ENCODE measurements at regions not wholly inside any gene's neighbourhood (a gene's known extent, or its start where the extent isn't known, plus 50 kb on each side); places are given as distances from the start of the nearest gene placed in this dataset.
A peak's percentile ranks its signal among the peaks of the same experiment; 100 is the strongest.
"Not testable (repeated sequence)": the region's sequence is repeated elsewhere in the genome, so short reads cannot be mapped to it uniquely, and the experiment has no call there.

GRCh38 chr7:69311489-69311888 is 286.8 kb upstream of the AUTS2 start:
- DNase-seq = no peak

- DNase-seq = not testable (repeated sequence)
Measured at GRCh38 chr7:69313852-69314251, 284.4 kb upstream of the AUTS2 start.

DNA sequence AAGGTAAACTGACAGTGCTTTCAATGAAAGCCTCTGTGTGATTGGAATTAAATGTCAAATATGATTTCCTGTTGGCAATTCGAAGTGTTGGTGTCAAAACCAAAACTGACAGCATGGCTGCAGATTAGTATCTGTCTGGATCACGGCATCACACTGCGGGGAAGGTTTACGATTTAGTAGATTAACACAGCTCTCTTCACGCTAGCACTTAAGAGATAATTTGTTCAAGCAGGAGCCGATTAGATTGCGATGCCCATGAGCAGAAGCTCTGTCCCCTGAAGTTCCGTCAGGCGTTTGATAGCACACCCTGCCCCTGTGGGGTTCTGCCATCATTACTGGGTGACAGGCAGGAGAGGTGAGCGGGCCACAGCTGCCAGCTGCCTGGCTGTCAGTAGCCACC is 279.5 kb upstream of the AUTS2 start:
- no peak for DNase-seq

- DNase-seq = no peak
Measured at GRCh38 chr7:69328516-69328915, 269.8 kb upstream of the AUTS2 start.

GRCh38 chr7:69334701-69335100 is 263.6 kb upstream of the AUTS2 start:
- no peak for DNase-seq

DNA sequence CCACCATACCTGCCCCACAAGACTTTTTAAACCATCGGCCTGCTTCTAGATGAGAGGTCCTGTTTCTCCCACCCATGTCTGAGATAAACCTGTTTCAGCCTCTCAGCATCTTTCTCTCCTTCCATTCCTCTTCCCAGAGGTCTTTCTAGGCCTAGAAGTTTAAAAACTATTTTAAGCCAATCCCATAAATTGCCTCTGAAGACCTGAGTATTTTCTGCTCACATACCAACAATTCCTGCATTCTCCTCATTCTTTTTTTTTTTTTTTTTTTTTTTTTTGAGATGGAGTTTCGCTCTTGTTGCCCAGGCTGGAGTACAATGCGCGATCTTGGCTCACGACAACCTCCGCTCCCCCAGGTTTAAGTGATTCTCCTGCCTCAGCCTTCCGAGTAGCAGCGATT is 262.9 kb upstream of the AUTS2 start:
- DNase-seq = no peak

- DNase-seq = no peak
Measured at GRCh38 chr7:69336976-69337375, 261.3 kb upstream of the AUTS2 start.

GRCh38 chr7:69338144-69338543 is 260.1 kb upstream of the AUTS2 start:
- no peak for DNase-seq

DNA sequence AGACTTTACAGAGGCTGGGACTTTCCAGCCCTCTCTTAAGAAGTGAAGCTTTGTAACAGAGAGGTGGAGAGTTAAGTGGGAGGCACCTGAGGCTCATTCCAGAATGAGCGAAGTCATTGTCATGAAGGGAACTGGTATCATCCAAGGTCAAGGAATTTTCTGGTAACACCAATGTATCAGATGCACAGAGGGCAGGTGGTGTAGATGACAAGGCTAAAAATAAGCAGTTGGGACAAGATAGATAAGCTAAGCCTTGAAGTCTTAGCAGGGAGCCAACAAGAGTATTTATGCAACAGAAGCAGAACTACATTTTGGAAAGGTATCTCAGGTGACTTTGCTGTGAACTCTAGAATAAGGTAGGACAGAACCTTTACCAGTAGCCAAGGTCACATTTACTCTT is 257.0 kb upstream of the AUTS2 start:
- no peak for DNase-seq

DNA sequence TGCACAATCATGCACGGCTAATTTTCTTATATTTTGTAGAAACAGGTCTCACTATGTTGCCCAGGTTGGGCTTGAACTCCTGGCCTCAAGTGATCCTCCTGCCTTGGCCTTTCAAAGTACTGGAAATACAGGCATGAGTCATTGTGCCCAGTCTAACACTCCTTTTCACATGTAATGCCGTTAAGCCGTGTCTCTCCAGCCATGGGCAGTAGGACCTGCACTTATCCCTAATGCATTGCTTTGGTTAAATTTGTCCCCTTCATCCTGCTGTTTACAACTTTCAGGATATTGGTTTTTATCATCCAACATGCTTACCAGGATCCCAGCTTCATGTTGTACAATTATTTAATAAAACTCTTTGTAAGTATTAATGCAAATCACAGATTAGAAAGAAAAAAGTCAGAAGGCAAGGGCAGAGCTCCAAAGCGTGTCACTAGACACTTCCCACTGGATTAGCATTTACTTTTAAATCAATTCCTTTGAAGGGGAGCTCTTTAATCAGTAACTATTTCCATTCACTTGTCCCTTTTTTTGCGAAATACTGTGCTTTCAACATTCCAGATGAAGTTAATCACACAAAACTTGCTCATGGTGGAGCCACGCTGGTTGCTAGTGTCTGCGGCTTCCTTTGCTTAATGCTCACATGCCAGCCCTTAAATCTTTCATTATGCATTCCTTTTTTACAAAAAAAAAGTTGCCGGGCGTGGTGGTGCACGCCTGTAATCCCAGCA is 256.0 kb upstream of the AUTS2 start:
- no peak for DNase-seq

DNA sequence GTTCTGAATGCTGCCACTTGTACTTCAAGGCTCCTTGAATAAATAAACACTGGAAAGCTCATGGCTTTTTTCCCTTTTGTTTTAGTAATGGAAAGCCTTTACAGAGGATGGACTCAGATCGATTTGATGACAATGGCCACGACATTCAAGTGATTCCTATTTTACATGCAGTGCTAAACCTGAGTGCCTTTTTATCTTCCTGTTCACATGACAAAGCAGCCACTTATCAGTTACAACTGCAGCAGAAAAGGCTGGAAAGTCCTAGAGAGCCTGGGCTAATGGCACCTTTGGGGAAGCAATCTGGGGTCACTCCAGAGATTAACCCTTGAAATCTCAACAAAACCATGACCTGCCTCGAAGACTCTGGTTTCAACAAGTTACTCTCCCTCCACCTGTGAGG is 249.0 kb upstream of the AUTS2 start:
- DNase-seq = peak; percentile 100

DNA sequence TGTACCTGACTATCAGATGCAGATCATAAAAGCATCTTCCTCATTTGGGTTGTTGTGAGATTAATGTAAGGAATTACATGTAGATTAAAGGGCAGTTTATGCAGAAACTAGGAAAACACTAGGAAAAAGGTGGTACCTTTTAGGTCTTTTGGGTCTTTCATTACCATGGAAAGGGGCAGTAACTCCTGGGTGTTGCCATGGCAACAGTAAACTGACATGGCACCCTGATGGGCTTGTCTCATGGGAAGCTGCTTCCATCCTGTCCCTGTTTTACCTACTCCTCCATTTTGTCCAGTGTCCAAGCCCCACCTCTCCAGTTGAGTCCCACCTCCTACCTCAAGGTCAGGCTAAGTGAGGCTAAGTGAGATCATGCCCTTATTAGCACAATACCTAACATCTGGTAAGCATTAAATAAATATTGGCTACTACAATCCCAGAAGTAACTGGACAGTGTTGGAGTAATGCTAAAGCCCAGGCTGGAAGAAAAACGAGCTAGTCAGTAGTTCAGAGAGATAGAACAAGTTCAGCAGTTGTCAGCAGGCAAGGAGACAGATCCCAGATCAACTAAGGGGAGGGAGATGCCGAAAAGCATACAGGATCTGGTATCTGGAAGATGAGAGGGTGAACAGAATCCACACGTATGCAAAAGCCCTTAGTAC is 240.0 kb upstream of the AUTS2 start:
- no peak for DNase-seq

- DNase-seq = no peak
Measured at GRCh38 chr7:69359003-69359700, 239.1 kb upstream of the AUTS2 start.

- no peak for DNase-seq
Measured at GRCh38 chr7:69360913-69361312, 237.4 kb upstream of the AUTS2 start.

DNA sequence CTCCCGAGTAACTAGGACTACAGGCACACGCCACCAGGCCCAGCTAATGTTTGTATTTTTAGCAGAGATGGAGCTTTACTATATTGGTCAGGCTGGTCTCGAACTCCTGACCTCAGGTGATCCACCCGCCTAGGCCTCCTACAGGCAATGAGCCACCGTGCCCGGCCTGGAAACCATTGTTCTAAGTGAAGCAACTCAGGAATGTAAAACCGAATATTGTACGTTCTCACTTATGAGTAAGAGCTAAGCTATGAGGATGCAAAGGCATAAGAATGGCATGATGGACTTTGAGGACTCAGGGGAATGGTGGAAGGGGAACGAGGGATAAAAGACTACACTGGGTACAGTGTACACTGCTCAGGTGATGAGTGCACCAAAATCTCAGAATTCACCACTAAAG is 235.1 kb upstream of the AUTS2 start:
- DNase-seq = no peak

DNA sequence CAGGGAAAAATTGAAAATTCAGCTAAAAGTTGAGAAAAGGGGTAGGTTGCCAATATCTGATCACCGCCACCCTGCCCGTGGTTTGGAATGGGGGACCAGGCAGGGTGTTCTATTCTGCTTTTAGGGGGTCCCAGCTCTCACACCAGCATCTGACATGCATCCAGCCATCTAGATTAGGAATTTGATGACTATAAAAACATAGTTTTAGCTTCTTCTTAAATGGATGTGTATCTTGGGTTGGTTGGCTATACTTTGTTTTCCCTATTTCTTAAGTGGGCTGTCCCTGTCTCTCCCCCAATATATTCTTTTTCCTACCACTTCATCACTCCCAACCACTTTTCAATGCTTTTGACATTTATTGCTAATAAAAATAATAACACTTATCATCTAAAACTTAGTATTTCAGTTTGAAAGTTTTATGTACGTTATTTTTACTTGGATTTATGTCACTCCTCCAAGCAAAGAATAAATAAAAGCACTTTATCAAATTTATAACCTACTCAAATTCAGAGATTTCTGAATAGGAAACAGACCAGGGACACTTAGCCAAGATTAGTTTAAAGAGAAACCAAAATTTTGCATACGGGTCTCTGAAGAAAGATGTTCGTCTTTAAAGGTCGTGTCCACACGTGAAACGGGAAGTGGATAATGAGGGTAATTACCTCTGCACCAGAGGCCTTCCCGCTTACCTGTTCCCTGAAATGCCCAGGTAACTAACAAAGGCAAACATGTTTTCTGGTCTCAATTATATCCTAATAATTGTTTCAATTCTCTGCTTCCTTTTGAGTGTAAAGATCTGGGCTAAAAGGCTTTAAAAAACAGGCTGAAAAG is 233.2 kb upstream of the AUTS2 start:
- no peak for DNase-seq

- peak; percentile 91 for DNase-seq
Measured at GRCh38 chr7:69365651-69366192, 232.6 kb upstream of the AUTS2 start.

DNA sequence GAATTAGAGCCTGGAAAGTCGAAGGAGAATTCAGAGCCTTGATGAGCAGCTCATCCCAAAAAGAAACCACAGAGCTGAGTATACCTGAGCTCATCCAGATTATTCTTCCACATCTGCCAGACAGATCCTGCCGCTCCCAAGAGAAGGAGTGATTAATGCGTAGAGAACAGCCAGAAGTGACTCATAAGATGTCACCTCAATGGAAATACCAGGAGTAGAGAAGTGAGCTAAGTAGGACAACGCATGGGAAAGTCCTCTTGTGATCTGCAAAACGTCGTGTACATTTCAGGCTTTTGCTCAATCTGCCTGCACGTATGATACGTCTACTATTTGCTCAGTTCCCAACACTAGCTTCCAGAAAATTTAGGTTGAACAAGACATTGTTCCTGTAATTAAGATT is 230.5 kb upstream of the AUTS2 start:
- DNase-seq = no peak

- no peak for DNase-seq
Measured at GRCh38 chr7:69373171-69374043, 224.9 kb upstream of the AUTS2 start.

GRCh38 chr7:69374044-69374425 is 224.2 kb upstream of the AUTS2 start:
- DNase-seq = no peak

GRCh38 chr7:69377191-69377590 is 221.1 kb upstream of the AUTS2 start:
- no peak for DNase-seq

All from NCI-H187 treated with DMSO at 0.1 percent for 48 hours (cell line).